GM04503 (cell line): ENCODE measurements at regions not wholly inside any gene's neighbourhood (a gene's known extent, or its start where the extent isn't known, plus 50 kb on each side); places are given as distances from the start of the nearest gene placed in this dataset.

Experiments
- DNase-seq: peaks from one replicate; pipeline ENCODE4 v3.0.0-alpha.2; 2012; ENCODE audit warnings: low read depth

DNA sequence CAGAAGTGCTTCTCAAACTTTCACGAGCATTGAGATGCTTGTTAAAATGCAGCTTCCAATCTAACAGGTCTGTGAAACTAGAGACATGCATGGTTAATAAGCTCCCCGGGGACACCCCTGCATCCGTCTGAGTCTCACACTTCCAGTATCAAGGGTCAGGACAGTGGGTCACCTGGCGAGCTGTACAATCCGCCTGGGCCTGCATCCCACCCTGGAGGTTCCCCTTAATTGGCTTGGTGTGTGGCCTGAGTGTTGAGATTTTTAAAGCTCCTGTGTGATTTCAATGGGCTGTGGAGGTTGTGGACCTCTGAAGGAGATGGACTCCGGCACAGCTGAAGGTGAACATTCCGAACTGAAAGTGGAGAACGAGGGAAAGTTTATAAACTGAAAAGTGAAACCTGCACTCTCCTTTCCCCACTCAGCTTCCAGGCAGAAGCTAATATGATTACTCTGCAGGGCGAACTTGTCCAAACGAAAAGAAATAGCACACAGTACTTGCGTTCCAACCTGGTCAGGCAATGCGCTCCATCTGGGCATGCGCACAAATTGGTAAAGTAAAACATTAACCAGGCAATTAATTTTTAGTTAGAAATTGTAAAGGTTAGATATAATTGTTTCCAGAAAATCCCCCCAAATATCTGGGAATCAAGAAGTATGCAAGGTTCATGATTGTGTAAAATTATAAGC lies 191.7 kb upstream of the ALKAL2 start:
- DNase-seq: no peak

DNA sequence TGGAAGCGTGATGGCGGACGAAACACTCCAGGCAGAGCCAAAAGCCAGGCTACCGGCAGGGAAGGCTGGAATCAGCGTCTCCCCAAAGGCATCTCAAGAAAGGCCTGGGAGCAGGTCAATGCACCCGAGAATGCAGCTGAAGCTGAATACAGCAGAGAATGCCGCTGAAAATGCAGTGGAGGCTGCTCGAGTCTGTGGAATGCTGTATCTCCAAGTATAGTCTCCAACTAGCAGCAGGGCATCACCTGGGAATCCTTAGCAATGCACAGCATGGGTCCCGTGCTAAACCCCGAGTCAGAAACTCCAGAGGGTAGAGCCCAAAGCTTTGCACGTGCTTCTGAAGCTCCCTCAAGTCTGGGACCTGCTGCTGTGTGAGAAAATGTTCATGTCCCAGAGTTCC lies 191.1 kb upstream of the ALKAL2 start:
- DNase-seq: no peak

DNA sequence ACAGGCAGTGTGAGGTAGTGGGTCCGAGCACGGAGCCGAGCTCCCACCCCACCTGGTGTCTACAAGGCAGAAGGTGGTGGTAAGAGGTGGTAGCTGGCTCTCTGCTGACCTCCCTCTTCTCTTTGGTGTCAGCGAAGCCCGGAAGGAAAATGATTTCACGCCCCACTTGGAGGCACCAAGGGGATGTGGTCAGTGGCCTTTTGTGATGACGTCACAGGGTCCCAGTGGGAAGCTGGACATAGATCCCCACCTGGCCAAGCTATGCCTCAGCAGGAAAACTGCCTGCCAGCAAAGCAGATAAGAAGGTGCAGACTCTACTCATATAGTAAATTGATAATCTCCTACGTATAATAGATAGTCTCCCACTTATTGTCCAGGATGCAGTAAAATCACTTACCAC lies 183.7 kb upstream of the ALKAL2 start:
- DNase-seq: no peak

DNA sequence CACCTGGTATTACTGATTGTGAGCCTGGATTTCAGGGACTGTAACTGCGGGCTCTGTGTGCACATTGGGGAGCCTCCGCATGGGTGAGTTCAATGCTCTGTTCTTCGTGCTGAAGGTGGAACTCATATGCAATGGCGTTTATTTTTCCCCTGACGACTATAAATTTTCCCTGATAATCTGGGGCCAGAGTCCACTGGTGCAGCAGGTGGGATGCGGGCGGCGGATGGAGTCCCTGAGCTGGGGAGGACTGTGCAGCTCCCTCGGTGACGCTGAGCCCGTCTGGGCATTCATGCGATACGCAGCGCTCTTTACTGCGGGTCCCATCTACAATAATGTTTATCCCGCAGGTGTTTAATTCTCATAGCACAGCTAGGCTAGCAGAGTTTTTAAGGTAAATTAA lies 181.6 kb upstream of the ALKAL2 start:
- no peak for DNase-seq

DNA sequence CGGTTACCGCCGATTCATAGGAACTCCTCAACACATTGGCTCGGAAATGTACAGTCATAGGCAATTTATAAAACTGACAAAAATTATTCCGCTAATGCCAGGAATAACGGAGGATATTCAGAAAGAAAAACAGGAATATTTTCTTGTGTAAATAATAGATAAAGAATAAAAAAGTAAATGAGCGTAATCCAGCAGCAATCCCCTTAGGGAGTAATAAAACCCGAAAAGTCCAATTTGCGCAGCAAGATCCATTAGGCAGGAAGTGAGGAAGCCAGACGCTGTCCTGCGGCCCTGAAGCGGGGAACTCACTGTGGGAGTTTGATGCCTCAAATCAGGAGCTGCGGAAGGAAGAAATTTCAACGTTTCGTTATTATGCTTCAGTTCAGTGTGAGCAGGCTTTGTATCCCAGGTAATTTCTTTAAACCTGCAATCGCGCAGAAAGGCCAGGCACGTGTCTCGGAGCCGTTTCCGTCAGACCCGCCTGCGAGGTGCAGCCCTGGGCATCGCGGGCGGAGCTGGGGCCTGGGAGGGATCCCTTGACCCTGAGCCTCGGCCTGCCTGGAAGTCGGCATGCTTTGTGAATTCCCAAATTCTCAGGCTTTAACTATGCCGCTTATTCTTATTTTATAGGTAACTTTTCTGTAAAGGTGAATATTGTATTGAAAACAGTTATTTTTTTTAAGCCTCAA lies 180.9 kb upstream of the ALKAL2 start:
- no peak for DNase-seq

DNA sequence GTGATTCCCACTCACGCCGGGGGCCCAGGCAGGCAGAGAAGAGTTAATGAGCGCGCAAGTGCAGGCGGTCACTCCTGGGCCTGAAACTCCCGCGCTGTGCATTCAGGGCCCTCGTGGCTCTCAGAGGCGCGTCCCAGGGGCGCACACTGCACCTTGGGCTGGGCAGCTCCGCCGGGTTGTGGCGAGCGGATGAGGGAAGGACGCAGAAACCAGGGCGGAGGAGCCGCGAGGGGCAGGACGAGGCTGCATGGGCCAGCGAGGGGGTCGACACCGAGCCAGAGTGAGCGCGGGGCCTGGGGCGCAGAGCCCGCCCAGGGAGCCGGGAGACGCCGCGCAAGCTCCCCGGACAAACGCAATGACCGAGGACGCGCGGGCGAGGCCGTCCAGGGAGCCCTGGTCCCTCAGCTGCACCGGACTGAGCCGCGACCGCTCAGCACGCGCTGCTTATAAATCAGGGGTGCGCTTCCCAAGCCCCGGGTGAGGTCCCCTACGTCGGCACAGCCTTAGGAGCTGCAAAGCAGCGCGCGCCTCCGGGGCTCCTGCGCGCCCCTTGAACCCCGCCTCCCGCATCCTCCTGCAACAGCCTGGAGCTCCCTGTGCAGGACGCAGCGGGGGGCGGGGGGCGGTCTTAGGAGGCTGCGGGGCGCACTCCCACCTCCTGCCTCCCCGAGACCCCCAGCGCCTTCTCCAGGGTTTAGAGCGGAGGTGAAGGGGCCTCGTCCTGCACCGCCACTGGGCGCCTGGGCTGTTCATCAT lies 180.2 kb upstream of the ALKAL2 start:
- DNase-seq: no peak

DNA sequence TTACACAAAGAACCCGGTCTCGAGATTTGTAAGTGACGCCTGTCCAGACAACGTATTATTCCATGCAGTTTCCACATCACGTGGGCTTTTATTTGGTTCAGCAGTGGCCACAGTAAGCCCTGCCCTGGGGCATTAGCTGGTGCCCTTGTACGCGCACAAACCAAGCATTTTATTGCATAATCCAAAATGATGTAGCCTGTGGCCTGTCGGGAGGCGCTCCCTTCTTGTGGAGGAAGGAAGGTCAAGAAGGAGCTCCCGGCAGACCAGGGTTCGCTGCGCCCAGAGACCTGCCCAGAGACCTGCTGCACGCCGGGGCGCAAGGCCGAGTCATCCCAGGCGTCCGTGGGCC lies 179.6 kb upstream of the ALKAL2 start:
- no peak for DNase-seq

GRCh38 chr2:467101-467500 lies 179.2 kb upstream of the ALKAL2 start:
- DNase-seq: no peak

GRCh38 chr2:464562-465309 lies 176.8 kb upstream of the ALKAL2 start:
- no peak for DNase-seq

- DNase-seq: no peak
These were observed 173.0 kb upstream of the ALKAL2 start for GRCh38 chr2:460861-461260.

DNA sequence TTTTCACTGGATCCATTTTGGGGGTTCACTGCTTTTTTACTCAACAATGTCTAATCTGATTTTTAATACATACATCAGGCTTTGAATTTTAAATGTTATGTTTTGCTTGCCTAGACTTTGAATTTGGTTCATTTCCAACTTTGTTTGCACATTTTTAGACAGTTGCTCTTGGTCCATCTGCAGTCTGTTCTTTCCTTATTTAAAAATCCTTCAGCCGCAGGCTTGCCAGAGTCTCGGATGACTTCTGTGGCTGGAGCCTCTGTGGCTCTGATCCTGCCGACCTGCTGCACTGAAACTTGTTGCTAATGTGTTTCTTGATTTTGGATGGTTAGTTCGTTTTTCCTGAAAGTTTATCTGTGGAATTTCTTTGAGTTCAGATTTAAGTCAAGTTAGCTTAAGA lies 172.0 kb upstream of the ALKAL2 start:
- no peak for DNase-seq

DNA sequence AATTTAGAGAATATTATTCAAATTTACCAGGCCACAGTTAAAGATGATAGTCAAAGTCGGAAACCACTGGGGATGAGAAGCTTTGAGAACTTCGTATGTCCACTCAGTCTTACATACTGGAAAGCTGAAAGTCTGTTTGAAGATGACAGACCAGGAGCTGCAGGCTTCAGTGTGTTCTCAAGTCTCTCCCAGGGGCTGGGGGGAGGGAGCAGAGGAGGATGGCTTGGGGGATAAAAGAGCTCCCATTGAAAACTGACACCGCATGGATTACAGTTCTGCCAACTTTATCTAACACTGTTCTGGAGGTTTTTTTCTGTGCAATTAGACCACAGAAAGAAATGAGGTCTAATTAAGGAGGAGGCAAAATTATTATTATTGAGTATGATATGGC lies 170.5 kb upstream of the ALKAL2 start:
- DNase-seq: no peak

- no peak for DNase-seq
These were observed 170.0 kb upstream of the ALKAL2 start for GRCh38 chr2:457792-458424.

DNA sequence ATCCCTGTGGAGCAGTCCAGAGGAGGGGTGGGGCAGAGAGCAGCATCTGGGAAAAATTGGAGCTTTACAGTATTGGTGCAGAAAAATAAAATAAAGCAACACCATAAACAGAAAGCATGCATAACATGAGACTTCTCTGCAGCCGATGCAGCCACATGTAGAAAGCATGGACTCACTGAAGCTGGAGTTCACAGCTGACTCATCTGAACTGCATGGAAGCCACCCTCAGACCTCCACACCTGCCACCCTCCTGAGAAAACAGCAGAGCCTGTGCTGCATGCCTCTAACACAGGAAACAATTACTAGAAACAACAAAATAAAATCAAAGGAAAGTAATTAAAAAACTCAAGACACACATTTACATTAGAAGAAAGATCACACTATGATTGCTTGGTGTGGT lies 169.4 kb upstream of the ALKAL2 start:
- no peak for DNase-seq

DNA sequence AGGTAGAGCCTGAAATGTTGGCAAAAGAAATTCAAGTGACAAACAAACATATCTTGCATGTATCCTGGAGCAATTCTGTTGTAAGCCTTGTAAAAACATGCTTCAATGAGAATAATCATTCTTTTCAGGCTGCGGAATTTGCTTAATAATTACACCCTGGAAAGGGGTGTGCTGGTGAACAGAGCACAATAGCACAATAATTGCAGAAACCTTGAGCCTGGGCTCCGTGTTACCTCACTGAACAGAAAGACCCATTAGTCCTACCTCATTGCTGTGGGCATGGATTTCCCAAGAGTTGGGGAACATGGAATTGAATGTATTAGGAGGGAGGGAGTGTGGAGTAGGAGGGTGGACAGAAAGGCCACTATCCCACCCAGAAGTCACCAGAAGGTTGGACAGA lies 168.0 kb upstream of the ALKAL2 start:
- DNase-seq: no peak

DNA sequence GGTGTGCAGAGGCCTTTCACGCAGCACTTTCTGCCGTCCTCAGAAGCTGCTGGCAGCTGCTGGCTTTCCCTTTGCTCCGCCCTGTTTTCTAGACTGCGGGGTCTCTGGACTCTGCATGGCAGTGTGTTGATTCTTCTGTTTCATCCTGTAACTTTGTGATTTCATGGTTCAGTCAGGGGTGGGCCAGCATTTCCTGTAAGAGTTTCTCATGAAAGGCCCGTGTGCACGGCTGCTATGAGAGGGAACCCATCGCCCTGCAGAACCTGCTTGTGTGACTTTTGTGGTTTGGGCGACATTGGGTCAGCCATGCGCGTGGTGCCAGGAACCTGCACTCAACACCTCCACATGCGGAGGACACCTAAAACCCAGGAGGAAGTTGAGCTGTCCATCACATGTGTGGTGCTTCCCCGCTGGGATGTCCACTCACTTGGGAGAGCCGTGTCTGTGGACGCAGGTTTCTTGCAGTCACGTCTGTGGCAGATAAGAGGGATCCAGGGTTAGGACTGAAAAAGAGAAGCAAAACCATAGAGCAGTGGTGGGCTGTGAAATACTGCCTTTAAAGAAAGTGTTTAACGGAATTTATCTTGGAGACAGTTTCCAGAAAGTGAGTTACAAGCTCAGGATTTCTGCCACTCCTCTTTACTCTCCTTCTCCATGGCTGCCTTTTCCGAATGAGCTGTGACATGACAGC lies 167.3 kb upstream of the ALKAL2 start:
- no peak for DNase-seq

GRCh38 chr2:453132-453531 lies 165.2 kb upstream of the ALKAL2 start:
- DNase-seq: no peak

DNA sequence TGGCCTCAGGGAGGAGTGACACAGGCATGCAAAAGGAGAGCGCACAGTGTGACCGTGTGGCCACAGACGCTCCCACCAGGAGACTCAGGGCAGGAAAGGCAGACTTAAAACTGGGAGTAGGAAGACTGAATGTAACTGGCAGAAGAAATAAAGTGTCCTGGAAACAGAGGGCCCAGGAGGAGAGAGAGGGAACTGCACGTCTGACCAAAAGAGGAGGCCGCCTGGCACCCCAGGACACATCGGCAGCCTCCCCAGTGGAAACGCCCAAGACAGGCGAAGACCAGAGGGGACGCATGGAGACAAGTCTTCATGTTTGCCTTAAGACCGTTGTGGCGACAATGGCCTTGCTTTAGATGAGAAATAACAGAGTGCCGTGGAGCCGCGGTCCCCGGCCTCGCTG lies 163.6 kb upstream of the ALKAL2 start:
- DNase-seq: no peak

DNA sequence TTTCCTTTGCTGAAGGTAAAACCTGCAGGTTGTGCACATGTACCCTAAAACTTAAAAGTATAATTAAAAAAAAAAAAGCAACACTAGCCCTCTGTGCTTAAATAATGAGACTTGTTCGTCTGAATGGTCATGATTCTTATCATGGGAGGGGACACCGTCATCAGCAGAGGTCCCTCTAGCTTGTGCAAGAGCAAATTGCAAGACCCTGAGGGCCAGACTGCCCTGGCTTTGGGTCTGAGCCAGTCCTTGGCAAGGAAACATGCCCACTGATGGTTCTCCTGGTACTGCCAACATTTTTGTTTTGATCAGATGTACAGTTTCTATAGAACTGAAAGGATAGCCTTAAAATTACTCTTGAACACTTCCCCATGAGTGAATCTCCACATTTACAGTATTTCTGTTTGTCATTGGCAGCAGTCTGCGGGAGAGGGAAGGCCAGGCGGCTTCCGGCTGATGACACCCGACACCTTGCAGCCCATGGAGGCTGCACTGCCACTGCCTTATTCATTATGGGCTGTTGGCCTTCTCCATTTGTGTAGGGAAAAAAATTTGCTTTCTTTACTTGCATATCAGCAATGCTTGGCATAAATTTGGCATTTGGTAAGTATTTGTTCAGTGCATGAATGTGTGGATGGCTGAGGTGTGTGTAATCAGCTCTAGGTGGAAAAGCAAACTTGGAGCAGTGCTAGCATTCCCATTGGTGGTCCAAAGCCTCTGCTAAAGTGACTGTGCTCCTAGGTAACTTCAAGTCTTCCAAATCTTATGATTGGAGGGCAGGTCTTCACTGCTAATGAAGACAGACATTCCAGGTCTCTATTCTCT lies 161.6 kb upstream of the ALKAL2 start:
- DNase-seq: no peak

DNA sequence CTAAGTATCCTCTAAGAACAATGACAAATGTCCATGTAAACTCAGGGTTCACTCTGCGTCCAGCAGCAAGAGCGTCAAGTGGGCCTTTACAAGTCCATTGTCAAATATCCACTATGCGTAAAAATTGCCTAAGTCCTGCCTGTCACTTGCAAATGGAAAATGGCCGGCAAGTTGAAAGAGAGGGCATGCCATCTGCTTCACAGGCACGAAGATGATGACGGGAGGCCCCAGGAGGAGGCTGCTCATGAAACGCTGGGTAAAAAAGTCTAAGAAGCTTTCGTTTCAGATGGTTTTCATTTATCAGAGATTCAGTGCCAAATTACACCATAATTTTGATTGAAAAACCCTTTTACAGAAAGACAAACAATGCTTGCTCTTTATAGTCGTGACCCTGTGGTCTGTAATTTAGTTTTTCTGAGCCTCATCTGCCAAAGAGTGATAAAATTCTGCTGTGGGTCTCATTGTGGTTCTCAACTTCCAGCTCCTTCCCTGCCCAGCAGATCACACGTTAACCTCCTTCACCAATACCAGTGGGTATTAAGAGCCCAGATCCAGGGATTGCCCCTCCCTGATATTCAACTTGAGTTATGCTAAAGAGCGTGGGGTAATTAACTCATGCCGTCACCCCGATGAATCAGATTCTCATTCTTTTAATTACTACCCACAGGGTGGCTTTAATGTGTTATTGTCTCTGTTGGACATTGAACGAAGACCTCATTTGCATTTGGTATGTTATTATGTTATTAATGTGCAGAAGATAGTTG lies 160.2 kb upstream of the ALKAL2 start:
- no peak for DNase-seq
